ENCODE measurements at regions not wholly inside any gene's neighbourhood (a gene's known extent, or its start where the extent isn't known, plus 50 kb on each side); places are given as distances from the start of the nearest gene placed in this dataset.
"Not testable (repeated sequence)": the region's sequence is repeated elsewhere in the genome, so short reads cannot be mapped to it uniquely, and the experiment has no call there.

DNA sequence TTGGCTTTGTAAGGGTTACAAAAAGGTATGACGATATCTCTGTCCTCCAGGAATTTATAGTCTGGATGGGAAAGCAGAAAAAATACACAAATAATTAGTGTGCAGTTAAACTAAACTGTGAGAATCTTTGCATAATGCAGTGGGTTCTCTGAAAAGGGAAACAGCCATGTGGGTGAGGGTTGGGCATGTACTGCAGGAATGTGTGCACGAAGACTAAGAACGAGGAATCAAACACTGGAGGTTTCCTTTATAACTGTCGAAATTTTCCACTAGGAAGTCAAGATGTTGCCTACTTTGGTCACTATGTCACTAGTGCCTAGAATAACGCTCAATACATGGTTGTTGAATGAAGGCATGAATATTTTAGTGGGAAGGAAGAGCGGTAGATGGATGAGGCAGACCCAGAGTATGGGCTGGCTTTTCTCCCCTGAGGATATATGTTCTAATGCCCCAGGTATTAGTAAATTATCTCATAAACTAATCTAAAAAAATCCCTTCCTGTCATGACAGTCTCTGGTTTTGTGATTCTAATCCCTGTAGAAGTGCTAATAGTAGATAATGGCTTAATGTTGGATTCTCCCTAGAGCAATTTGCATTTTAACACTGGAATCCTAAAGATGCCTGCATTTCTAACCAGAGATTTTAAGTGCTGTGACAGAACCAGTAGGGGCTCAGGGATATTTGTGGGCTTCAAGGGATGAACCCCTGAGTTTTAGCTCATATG lies 227.3 kb downstream of the NMUR2 start:
- no peak for FAIRE-seq
- no peak for DNase-seq (ENCODE audit: insufficient read length)
- TF ChIP-seq TAF1 (IDR thresholded peaks at IDR 0.05; ENCODE audit: borderline replicate concordance, low read depth, low read length): no peak
- TF ChIP-seq POLR2A (IDR thresholded peaks at IDR 0.05; ENCODE audit: low read depth, low read length): no peak

DNA sequence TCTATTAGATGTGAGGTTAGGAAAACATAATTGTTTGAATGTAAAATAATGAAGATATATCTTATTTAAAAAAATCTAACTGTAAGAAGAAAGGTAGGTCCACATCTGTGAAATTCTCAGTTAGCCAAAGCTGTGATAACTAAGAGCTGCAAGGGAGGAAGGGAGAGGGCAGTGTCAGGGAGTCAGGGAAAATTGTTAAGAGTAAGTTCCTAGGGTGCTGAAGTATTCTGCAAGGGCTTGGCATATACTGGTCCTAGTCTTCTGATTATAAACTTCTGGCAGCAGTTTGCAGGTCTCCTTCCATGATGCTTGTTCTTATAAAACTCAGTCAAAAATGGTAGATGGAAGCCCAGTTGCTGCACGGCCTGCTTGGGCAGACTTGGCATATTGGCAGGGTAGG lies 233.2 kb downstream of the NMUR2 start:
- TF ChIP-seq POLR2A (IDR thresholded peaks at IDR 0.05; ENCODE audit: low read depth, low read length): no peak
- no peak for TF ChIP-seq POLR2AphosphoS5 (IDR thresholded peaks at IDR 0.05; ENCODE audit: low read depth, low read length)
- TF ChIP-seq TAF1 (IDR thresholded peaks at IDR 0.05; ENCODE audit: borderline replicate concordance, low read depth, low read length): no peak
- no peak for DNase-seq (ENCODE audit: insufficient read length)
- no peak for FAIRE-seq

- no peak for FAIRE-seq
- no peak for TF ChIP-seq POLR2A (IDR thresholded peaks at IDR 0.05; ENCODE audit: low read depth, low read length)
- DNase-seq (ENCODE audit: insufficient read length): no peak
Observed at GRCh38 chr5:152170350-152170749, 234.7 kb downstream of the NMUR2 start.

DNA sequence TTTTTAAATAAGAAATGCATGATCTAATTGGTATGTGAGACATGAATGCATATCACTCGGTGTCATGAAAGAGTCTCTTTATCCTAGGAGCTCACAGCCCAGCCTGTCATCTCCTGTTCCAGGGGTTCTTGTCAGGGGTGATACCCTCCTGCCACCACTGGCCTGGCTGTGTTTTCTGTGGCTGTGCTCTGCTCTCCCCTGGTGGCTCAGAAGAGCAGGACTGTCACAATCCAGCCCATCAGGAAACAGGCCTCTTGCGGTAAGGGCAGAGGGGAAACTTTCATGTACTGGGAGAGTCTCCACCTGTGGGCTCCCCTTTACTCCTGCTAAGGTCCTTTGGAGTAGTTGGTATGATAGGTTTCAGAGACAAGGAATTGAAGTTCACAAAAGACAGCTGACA lies 240.2 kb upstream of the GLRA1 start:
- FAIRE-seq (no peak), DNase-seq (ENCODE audit: insufficient read length) (no peak)
- TF ChIP-seq POLR2AphosphoS5 (IDR thresholded peaks at IDR 0.05; ENCODE audit: low read depth, low read length) (no peak), TAF1 (IDR thresholded peaks at IDR 0.05; ENCODE audit: borderline replicate concordance, low read depth, low read length) (no peak), POLR2A (IDR thresholded peaks at IDR 0.05; ENCODE audit: low read depth, low read length) (no peak)

DNA sequence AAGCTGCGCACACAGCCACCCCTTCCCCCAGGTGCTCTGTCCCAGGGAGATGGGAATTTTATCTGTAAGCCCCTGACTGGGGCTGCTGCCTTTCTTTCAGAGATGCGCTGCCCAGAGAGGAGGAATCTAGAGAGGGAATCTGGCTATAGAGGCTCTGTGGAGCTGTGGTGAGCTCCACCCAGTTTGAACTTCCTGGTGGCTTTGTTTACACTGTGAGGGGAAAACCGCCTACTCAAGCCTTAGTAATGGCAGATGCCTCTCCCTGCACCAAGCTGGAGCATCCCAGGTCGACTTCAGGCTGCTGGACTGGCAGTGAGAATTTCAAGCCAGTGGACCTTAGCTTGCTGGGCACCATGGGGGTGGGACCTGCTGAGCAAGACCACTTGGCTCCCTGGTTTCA lies 235.2 kb upstream of the GLRA1 start:
- DNase-seq (ENCODE audit: insufficient read length); FAIRE-seq: not testable (repeated sequence)

DNA sequence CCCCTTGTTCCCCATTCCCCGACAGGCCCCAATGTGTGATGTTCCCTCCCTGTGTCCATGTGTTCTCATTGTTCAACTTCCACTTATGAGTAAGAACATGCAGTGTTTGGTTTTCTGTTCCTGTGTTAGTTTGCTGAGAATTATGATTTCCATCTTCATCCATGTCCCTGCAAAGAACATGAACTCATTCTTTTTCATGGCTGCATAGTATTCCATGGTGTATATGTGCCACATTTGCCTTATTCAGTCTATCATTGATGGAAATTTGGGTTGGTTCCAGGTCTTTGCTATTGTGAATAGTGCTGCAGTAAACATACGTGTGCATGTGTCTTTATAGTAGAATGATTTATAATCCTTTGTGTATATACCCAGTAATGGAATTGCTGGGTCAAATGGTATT lies 229.8 kb upstream of the GLRA1 start:
- FAIRE-seq; DNase-seq (ENCODE audit: insufficient read length): not testable (repeated sequence)

- FAIRE-seq (no peak), DNase-seq (ENCODE audit: insufficient read length) (no peak)
Observed at GRCh38 chr5:152151940-152152339, 227.3 kb upstream of the GLRA1 start.

DNA sequence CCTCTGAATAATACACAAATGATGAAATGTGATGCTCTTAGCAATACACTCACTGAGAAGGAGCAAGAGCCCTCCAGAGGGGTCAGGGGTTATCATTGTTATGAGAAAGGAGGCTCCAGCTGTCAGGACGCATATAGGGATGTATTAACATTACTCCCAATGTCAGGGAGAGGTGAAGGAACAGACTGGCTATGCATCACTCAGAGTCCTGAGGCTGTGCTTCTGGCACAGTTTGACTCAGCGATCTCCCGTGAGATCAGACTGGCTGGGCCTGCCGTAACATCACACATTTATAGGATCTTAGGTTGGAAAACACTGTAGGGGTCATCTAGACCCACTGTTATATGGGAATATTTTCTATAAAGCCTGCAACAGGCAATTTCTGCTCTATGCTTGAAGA lies 226.5 kb upstream of the GLRA1 start:
- TF ChIP-seq POLR2A (IDR thresholded peaks at IDR 0.05; ENCODE audit: low read depth, low read length): no peak
- no peak for TF ChIP-seq TAF1 (IDR thresholded peaks at IDR 0.05; ENCODE audit: borderline replicate concordance, low read depth, low read length)
- TF ChIP-seq POLR2AphosphoS5 (IDR thresholded peaks at IDR 0.05; ENCODE audit: low read depth, low read length): no peak
- no peak for FAIRE-seq
- no peak for DNase-seq (ENCODE audit: insufficient read length)

More at GRCh38 chr5:152151940-152152339, 227.3 kb upstream of the GLRA1 start:
- TF ChIP-seq TAF1 (IDR thresholded peaks at IDR 0.05; ENCODE audit: borderline replicate concordance, low read depth, low read length) (no peak), POLR2AphosphoS5 (IDR thresholded peaks at IDR 0.05; ENCODE audit: low read depth, low read length) (no peak), POLR2A (IDR thresholded peaks at IDR 0.05; ENCODE audit: low read depth, low read length) (no peak)

- TF ChIP-seq POLR2A (IDR thresholded peaks at IDR 0.05; ENCODE audit: low read depth, low read length) (no peak), TAF1 (IDR thresholded peaks at IDR 0.05; ENCODE audit: borderline replicate concordance, low read depth, low read length) (no peak), POLR2AphosphoS5 (IDR thresholded peaks at IDR 0.05; ENCODE audit: low read depth, low read length) (no peak)
- DNase-seq (ENCODE audit: insufficient read length) (no peak), FAIRE-seq (no peak)
Observed at GRCh38 chr5:152147286-152147685, 222.6 kb upstream of the GLRA1 start.

DNA sequence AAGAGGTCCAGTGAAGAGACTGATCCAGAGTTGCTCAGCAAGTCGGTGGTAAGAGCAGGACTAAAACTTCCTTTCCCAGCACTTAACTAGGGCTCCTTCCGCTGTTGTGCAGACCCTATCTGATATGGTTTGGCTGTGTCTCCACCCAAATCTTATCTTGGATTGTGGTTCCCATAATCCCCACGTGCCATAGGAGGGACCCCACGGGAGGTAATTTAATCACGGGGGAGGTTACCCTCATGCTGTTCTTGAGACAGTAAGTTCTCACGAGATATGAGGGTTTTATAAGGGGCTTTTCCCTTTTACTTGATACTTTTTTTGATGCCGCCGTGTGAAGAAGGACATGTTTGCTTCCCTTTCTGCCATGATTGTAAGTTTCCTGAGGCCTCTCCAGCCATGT lies 221.9 kb upstream of the GLRA1 start:
- FAIRE-seq (no peak), DNase-seq (ENCODE audit: insufficient read length) (no peak)
- TF ChIP-seq POLR2AphosphoS5 (IDR thresholded peaks at IDR 0.05; ENCODE audit: low read depth, low read length) (no peak), POLR2A (IDR thresholded peaks at IDR 0.05; ENCODE audit: low read depth, low read length) (no peak), TAF1 (IDR thresholded peaks at IDR 0.05; ENCODE audit: borderline replicate concordance, low read depth, low read length) (no peak)

- no peak for TF ChIP-seq POLR2AphosphoS5 (IDR thresholded peaks at IDR 0.05; ENCODE audit: low read depth, low read length)
- no peak for TF ChIP-seq POLR2A (IDR thresholded peaks at IDR 0.05; ENCODE audit: low read depth, low read length)
- TF ChIP-seq TAF1 (IDR thresholded peaks at IDR 0.05; ENCODE audit: borderline replicate concordance, low read depth, low read length): no peak
- FAIRE-seq: no peak
- no peak for DNase-seq (ENCODE audit: insufficient read length)
Observed at GRCh38 chr5:152144556-152144955, 219.9 kb upstream of the GLRA1 start.

GRCh38 chr5:152144030-152144429 lies 219.4 kb upstream of the GLRA1 start:
- FAIRE-seq (no peak), DNase-seq (ENCODE audit: insufficient read length) (no peak)
- no peak for TF ChIP-seq POLR2A (IDR thresholded peaks at IDR 0.05; ENCODE audit: low read depth, low read length)
- no peak for TF ChIP-seq TAF1 (IDR thresholded peaks at IDR 0.05; ENCODE audit: borderline replicate concordance, low read depth, low read length)
- TF ChIP-seq POLR2AphosphoS5 (IDR thresholded peaks at IDR 0.05; ENCODE audit: low read depth, low read length): no peak

DNA sequence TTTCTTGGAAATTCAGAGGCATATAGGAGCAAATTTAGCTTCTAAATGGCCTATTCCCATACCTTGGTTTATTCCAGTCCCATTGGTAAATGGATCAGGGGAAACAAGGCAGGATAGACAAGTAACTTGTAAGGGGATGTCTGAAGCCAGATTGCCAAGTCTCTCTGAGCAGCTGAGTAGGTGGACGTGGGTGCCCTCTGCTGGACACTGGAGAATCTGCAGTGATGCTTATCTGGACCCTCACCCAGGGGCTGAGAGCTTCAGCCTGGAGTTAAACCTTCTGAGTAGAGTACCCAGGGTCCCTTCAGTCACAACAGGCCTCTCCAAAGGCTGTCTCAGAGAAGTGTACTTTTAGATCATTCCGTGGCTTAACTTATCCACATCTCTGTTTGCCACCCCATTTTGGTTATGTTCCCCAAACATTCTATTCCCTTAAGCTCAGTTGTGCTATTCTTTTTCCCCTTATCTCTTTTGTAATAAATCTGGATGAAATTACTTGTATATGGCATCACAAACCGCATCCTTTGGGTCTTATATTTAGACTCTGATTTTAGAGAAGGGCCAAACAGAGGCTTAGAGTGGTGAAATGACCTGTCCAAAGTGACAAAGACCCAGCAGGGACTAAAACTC lies 218.3 kb upstream of the GLRA1 start:
- TF ChIP-seq POLR2AphosphoS5 (IDR thresholded peaks at IDR 0.05; ENCODE audit: low read depth, low read length) (no peak), TAF1 (IDR thresholded peaks at IDR 0.05; ENCODE audit: borderline replicate concordance, low read depth, low read length) (no peak), POLR2A (IDR thresholded peaks at IDR 0.05; ENCODE audit: low read depth, low read length) (no peak)
- DNase-seq (ENCODE audit: insufficient read length) (peak; percentile 19), FAIRE-seq (peak; percentile 82)
